ENCODE measurements at regions not wholly inside any gene's neighbourhood (a gene's known extent, or its start where the extent isn't known, plus 50 kb on each side); places are given as distances from the start of the nearest gene placed in this dataset.
"Not testable (repeated sequence)": the region's sequence is repeated elsewhere in the genome, so short reads cannot be mapped to it uniquely, and the experiment has no call there.

GRCh38 chr21:35811191-35811806, 249.0 kb downstream of the SETD4 start:
- no peak for DNase-seq (ENCODE audit: low spot score)
- no peak for ATAC-seq (ENCODE audit: low FRiP score)
- TF ChIP-seq, protein P1, sequence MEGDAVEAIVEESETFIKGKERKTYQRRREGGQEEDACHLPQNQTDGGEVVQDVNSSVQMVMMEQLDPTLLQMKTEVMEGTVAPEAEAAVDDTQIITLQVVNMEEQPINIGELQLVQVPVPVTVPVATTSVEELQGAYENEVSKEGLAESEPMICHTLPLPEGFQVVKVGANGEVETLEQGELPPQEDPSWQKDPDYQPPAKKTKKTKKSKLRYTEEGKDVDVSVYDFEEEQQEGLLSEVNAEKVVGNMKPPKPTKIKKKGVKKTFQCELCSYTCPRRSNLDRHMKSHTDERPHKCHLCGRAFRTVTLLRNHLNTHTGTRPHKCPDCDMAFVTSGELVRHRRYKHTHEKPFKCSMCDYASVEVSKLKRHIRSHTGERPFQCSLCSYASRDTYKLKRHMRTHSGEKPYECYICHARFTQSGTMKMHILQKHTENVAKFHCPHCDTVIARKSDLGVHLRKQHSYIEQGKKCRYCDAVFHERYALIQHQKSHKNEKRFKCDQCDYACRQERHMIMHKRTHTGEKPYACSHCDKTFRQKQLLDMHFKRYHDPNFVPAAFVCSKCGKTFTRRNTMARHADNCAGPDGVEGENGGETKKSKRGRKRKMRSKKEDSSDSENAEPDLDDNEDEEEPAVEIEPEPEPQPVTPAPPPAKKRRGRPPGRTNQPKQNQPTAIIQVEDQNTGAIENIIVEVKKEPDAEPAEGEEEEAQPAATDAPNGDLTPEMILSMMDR (IDR thresholded peaks at IDR 0.05), result no peak

GRCh38 chr21:35810431-35810970, 249.8 kb downstream of the SETD4 start:
- TF ChIP-seq, protein P1 (IDR thresholded peaks at IDR 0.05), result no peak
- ATAC-seq (ENCODE audit: low FRiP score) (no peak), DNase-seq (ENCODE audit: low spot score) (no peak)

- ATAC-seq (ENCODE audit: low FRiP score), result no peak
- no peak for DNase-seq (ENCODE audit: low spot score)
- TF ChIP-seq, protein P1 (IDR thresholded peaks at IDR 0.05), result no peak
Measured at GRCh38 chr21:35801391-35801790, 258.9 kb downstream of the SETD4 start.

GRCh38 chr21:35800796-35801385, 259.4 kb downstream of the SETD4 start:
- DNase-seq (ENCODE audit: low spot score); ATAC-seq (ENCODE audit: low FRiP score): not testable (repeated sequence)

- no peak for ATAC-seq (ENCODE audit: low FRiP score)
- no peak for DNase-seq (ENCODE audit: low spot score)
- TF ChIP-seq, protein P1 (IDR thresholded peaks at IDR 0.05), result no peak
Measured at GRCh38 chr21:35796844-35797243, 263.5 kb downstream of the SETD4 start.

DNA sequence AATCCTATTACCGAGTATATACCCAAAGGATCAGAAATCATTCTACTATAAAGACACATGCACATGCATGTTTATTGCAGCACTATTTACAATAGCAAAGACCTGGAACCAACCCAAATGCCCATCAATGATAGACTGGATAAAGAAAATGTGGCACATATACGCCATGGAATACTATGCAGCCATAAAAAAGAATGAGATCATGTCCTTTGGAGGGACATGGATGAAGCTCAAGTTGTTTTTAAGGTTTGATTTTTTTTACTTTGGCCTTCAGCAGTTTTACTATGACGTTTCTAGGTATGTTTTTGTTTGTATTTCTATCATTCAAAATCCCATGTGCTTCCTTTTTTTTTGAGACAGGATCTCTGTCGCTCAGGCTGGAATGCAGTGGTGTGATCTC, 265.8 kb downstream of the SETD4 start:
- not testable (repeated sequence) for ATAC-seq (ENCODE audit: low FRiP score); DNase-seq (ENCODE audit: low spot score)

DNA sequence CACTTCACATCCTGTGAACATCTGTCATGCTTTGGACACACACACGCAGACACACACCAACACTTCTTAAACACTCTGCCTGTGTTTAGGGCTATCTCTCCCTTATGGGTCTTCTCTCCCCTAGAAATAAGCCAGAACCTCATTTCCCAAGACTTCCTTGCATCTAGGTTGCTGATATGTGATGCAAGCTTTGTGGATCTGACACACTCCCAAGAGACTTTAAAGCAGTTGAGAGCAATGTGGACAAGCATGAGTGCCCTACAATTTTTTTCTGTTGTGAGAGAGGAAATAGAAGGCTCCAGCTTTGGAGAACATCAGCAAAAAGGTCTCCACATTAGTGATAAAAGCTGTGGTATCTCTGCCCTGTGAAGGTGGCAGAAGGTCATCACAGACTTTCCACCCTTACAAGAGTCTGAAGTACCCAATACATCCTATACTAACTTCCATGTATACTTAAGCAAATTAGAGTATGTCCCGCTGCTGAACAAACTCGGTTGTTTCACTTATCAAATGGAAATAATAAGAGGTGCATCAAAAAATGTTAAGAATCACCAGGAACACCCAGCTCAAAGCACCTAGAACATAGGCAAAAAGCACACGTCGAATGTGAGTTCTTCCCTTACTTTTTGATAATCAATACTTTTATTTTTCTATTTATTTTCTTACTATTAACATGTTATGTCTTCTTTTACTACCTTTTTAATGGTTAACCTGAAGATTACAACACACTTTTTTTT, 267.6 kb downstream of the SETD4 start:
- no peak for DNase-seq (ENCODE audit: low spot score)
- no peak for ATAC-seq (ENCODE audit: low FRiP score)
- TF ChIP-seq, protein P1 (IDR thresholded peaks at IDR 0.05), result no peak
